ENCODE measurements at regions not wholly inside any gene's neighbourhood (a gene's known extent, or its start where the extent isn't known, plus 50 kb on each side); places are given as distances from the start of the nearest gene placed in this dataset.

- TF ChIP-seq POLR2A (IDR thresholded peaks at IDR 0.05): no peak
- no peak for TF ChIP-seq CTCF (IDR thresholded peaks at IDR 0.05)
Measured at GRCh38 chr5:124627815-124628595, 118.4 kb downstream of the ZNF608 start.

All from thyroid gland (tissue), 4 donors.